ENCODE measurements at regions not wholly inside any gene's neighbourhood (a gene's known extent, or its start where the extent isn't known, plus 50 kb on each side); places are given as distances from the start of the nearest gene placed in this dataset.
"Not testable (repeated sequence)": the region's sequence is repeated elsewhere in the genome, so short reads cannot be mapped to it uniquely, and the experiment has no call there.

DNA sequence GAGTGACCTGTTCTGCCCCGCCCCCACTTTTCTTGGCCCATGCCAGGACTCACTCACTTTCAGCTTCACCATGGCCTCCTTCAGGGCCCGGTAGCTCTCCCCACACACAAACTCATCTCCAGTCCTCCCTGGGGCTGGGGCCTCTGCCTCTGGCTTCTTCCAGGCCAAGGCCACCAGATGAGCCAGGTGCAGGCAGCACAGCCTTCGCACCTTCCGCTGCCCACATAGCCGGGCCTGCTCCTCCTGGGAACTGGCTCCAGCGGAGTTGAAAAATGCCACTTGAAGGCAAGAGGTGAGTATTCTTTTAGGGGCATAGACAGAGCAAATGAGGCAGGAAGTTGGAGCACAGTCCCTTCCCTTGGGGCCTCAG is 161.6 kb downstream of the TBC1D2B start:
- H3K27ac Mint-ChIP-seq, result peak overlapping the region in 1 of 2 donors; percentile 54
- not testable (repeated sequence) for DNase-seq (ENCODE audit: low spot score in 2 of 2); ATAC-seq; H3K9me3 Mint-ChIP-seq; H3K36me3 Mint-ChIP-seq

- ATAC-seq, result no peak
- no peak for DNase-seq (ENCODE audit: low spot score in 2 of 2)
- Mint-ChIP-seq H3K9me3 (no peaks in the 10 kb centered on the region), H3K36me3 (no peaks in the 10 kb centered on the region), H3K27ac (no peak overlapping the region)
Observed at GRCh38 chr15:77915261-77915960, 162.1 kb downstream of the TBC1D2B start.

DNA sequence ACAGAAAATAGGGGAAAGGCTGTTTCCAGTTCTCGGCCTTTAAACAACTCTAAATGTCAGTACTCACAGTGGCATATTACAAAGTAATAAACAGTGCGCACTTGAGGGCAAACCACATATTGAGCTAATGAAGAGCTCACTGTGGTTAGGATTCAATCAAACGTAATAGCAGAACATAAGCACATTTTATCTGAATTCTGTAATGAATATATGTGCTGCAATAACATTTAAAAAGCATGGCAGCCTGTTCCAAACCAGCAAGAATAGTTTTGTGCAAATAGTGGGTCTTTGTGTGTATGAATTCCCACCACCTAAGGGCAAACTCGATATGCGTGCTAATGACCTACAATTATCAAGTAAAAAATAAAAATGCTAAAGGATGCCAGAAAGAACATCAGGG is 163.0 kb downstream of the TBC1D2B start:
- H3K27ac Mint-ChIP-seq; ATAC-seq; H3K9me3 Mint-ChIP-seq; DNase-seq (ENCODE audit: low spot score in 2 of 2); H3K36me3 Mint-ChIP-seq: not testable (repeated sequence)

GRCh38 chr15:77910030-77910911 is 167.2 kb downstream of the TBC1D2B start:
- not testable (repeated sequence) for H3K9me3 Mint-ChIP-seq, H3K36me3 Mint-ChIP-seq
- ATAC-seq, result peak; percentile 81 to 85

DNA sequence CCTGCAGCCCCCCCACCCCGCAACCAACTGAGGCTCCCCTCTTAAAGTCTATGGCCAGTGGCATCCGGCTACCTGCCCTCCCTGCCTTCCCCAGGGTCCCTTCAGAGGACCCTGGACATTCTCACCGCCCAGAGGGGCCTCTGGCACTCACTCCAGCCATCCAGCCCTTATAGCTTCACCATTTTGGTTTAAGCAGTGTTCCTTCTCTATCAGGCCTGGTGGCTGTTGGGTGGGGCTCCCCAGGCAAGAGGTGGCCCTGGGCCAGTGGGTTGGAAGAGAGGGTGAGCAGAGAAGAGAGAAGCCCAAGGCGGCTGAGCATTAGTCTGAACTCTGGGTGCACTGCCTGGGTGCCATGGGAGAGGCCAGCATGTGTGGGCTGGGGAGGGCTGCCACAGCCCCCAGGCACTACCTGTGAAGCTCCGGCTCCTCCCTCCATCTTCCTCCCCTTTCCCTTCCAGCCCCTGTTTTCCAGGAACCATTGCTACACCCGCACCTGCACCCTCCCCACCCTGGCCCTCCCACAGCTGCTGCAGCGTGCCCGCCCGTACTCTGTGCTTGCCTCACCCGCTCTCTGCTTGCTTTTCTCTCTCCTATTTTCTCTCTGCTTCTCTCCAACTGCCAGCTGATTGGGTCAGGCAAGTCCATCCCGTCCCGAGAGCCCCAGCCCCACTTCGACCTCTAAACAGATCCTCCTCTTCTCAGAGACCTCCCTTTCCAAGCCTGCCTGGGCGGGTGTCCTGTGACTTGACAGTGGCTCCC is 168.2 kb downstream of the TBC1D2B start:
- no peak overlapping the region for H3K27ac Mint-ChIP-seq
- no peaks in the 10 kb centered on the region for H3K36me3 Mint-ChIP-seq
- ATAC-seq (no peak), DNase-seq (ENCODE audit: low spot score in 2 of 2) (no peak)
- H3K9me3 Mint-ChIP-seq, result no peaks in the 10 kb centered on the region

More at GRCh38 chr15:77910030-77910911, 167.2 kb downstream of the TBC1D2B start:
- H3K27ac Mint-ChIP-seq, result peak overlapping the region; percentile 11 to 38
- peak; percentile 78 to 82 for DNase-seq (ENCODE audit: low spot score in 2 of 2)

DNA sequence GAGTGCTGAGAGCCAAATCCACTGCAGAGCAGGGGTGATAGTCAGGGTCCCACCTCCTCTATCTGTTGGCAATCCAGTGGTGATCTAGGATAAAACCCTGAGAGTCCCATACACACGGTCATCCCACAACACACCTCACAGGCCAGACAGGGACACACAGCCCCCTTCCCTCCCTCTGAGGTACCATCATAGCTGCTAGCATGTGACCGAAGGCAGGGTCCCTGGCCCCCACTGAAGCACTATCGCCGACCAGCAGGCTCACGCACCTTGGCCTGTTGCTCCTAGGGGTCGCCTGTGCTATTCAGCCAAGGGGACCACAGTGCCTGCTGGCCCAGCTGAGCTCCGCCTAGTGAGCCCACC is 168.8 kb downstream of the TBC1D2B start:
- DNase-seq (ENCODE audit: low spot score in 2 of 2); H3K27ac Mint-ChIP-seq; H3K36me3 Mint-ChIP-seq; H3K9me3 Mint-ChIP-seq; ATAC-seq: not testable (repeated sequence)

DNA sequence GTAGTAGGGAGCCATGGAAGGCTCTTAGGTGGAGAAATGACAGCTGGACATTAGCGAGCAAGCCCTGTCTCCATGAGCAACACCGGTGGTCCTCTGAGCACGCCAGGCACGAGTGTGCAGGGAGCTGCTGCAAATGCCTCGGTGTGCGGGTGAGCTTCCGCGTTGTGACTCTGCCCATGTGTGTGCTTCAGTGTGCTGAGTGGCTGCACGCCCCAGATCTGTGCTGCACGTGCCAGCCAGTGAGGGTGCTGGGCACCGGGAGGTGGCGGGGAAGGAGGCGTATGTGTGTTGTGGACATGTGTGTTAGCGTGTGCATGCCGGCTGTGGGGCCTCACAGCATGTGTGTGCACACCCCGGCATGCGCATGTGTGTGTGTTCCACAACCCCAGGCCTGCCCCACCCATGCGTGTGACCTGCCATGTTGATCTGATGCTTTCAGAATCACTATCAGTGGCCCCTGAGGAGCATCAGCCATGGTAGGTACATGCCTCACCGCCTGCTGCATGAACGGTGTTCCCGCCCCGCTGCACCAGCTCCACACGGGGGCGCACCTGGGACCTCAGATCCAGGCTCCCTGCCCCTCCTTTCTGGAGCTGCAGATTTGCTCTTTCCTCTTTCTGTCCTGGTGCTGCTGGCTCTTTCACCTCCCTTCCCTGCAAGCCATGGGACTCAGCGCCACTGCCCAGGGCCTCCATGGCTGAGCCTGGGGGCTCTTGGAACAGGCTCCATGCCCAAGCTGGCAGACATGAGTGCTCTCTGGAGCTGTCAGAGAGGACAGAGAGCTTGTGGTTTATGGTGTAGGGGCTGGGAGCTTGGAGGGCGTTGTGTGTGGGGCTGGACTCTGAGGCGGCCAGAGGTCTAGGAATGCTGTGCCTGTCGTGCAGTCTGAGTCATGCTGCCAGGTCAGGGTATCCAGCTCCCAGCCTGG is 169.4 kb downstream of the TBC1D2B start:
- ATAC-seq, result peak; percentile 35 to 82
- Mint-ChIP-seq H3K9me3 (no peaks in the 10 kb centered on the region), H3K27ac (no peak overlapping the region), H3K36me3 (no peaks in the 10 kb centered on the region)
- peak in 1 of 2 donors; percentile 83 for DNase-seq (ENCODE audit: low spot score in 2 of 2)

GRCh38 chr15:77906062-77906990 is 171.2 kb downstream of the TBC1D2B start:
- not testable (repeated sequence) for H3K9me3 Mint-ChIP-seq; H3K36me3 Mint-ChIP-seq; H3K27ac Mint-ChIP-seq; ATAC-seq; DNase-seq (ENCODE audit: low spot score in 2 of 2)

DNA sequence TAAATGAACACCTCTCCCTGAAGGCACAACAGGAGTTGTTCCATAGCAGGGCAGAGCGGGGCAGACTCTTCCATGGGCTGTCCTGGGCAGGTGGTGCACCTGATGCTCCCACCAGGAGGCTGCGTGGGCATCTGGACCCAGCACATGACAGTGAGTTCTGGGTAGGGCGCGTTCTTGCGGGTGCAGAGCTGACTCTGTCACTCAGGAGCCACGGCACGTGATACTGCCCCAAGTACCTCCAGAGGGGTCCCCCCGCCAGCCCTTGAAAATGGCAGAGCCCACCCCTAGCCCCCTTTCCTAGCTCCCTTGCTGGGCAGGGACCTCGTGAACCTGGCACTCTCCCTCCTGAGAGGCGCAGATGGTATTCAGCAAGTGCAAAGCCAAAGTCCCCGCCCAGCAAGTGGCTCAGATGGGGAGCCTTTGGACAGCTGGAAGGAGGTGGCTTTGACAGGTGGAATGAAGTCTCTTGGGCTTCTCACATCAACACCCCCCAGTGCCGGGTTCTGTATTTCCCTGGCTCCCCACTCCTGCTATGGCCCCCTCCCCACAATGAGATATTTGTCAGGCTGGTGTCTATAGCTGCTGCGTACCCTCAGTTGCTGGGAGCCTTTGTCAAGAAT is 172.1 kb downstream of the TBC1D2B start:
- H3K36me3 Mint-ChIP-seq, result no peaks in the 10 kb centered on the region
- no peak for ATAC-seq

GRCh38 chr15:77904901-77905300 is 172.6 kb downstream of the TBC1D2B start:
- DNase-seq (ENCODE audit: low spot score in 2 of 2) (no peak), ATAC-seq (no peak)
- Mint-ChIP-seq H3K36me3 (no peaks in the 10 kb centered on the region), H3K27ac (no peak overlapping the region), H3K9me3 (no peaks in the 10 kb centered on the region)

More for the DNA sequence above, 172.1 kb downstream of the TBC1D2B start:
- DNase-seq (ENCODE audit: low spot score in 2 of 2), result no peak
- no peak overlapping the region for H3K27ac Mint-ChIP-seq
- H3K9me3 Mint-ChIP-seq, result no peaks in the 10 kb centered on the region

DNA sequence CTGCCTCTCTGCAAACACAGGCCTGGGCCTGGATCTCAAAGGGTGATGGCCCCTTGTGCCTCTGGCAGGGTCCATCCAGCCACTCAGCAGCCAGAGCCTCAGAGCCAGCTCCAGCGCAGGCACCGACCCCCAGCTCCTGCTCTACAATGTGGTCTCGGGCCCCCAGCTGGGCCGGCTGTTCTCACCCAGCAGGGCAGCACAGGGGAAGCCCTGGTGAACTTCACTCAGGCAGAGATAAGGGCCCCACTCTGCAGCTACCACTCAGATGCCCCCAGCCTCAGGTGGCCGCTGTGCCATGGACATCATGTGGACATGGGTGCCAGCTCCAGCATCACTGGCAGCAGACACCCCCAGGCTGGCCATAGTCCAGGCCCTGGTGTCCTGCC is 173.1 kb downstream of the TBC1D2B start:
- Mint-ChIP-seq H3K36me3 (no peaks in the 10 kb centered on the region), H3K9me3 (no peaks in the 10 kb centered on the region), H3K27ac (peak overlapping the region in 1 of 2 donors; percentile 22)
- ATAC-seq (no peak), DNase-seq (ENCODE audit: low spot score in 2 of 2) (no peak)

- ATAC-seq; H3K9me3 Mint-ChIP-seq; H3K27ac Mint-ChIP-seq; DNase-seq (ENCODE audit: low spot score in 2 of 2); H3K36me3 Mint-ChIP-seq: not testable (repeated sequence)
Observed at GRCh38 chr15:77903761-77904435, 173.6 kb downstream of the TBC1D2B start.

DNA sequence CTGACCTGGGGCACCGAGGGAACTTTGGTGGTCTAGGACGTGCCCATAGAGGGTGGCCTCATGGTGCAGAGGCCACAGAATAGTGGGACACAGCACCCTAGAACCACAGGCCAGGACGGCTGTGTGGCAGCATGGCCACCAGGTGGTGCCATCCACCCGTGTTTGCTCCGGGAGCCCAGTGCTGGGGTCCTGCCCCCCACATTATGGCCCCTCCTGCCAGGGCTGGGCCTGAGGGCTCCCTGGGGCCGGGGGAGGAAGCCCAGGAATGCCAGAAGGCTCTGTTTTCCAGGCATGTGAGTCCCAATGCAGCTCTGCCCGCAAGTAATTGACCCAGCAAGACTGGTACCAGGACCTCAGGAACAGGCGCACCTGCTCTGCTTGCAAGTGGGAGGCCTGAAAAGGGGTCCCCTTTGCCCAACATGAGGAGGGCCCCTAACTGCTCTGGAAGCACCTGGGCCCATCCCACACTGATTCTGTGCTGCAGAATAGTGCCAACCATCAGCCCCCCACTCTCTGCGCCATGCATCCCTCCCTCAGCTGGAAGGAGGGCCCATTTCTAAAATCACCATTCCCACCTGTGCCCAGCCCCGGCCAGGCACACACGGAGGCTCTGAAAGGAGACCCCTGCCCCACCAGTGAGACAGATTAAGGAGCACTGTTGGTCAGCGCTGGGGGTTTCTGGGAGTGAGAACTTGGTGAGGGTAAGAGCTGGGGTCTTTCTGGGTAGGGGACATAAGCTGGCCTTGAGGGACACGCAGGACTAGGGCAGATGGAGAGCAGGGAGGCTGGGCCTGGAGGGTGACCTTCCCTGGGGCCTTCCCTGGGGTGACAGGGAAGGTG is 174.4 kb downstream of the TBC1D2B start:
- not testable (repeated sequence) for H3K36me3 Mint-ChIP-seq, H3K9me3 Mint-ChIP-seq, H3K27ac Mint-ChIP-seq
- ATAC-seq (peak; percentile 44 to 63), DNase-seq (ENCODE audit: low spot score in 2 of 2) (peak in 1 of 2 donors; percentile 50)

All from activated naive CD4-positive, alpha-beta T cell treated with anti-CD3 and anti-CD28 coated beads, Interleukin-2, amount 50 U/mL, for 72 hours (primary cell).